ENCODE measurements at regions not wholly inside any gene's neighbourhood (a gene's known extent, or its start where the extent isn't known, plus 50 kb on each side); places are given as distances from the start of the nearest gene placed in this dataset.
"Not testable (repeated sequence)": the region's sequence is repeated elsewhere in the genome, so short reads cannot be mapped to it uniquely, and the experiment has no call there.

DNA sequence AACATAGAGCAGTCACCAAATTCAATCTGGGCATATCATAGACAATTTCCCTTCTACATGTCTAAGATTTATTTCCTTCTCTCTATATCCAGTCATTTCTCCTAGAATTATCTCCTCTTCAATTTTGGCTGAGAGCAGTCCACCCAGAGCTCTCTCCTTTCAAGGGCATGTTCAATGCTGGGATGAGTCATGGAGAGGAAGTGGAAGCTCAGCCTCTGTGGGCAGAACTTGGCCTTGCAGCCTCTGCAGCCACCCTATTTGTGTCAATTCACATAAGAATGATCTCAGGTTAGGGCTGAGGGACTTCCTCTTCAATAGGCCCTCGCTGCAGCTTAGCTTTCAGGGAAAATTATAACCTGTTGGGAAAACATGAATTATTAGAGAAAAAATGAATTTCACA, 560.8 kb downstream of the POM121L12 start:
- no peak for DNase-seq (ENCODE audit: low read depth in 2 of 2)

- DNase-seq (ENCODE audit: low read depth in 2 of 2) = no peak
These were observed 564.9 kb downstream of the POM121L12 start for GRCh38 chr7:53600296-53600695.

- no peak for DNase-seq (ENCODE audit: low read depth in 2 of 2)
These were observed 567.5 kb downstream of the POM121L12 start for GRCh38 chr7:53602817-53603418.

GRCh38 chr7:53603461-53603860, 568.0 kb downstream of the POM121L12 start:
- no peak for DNase-seq (ENCODE audit: low read depth in 2 of 2)

DNA sequence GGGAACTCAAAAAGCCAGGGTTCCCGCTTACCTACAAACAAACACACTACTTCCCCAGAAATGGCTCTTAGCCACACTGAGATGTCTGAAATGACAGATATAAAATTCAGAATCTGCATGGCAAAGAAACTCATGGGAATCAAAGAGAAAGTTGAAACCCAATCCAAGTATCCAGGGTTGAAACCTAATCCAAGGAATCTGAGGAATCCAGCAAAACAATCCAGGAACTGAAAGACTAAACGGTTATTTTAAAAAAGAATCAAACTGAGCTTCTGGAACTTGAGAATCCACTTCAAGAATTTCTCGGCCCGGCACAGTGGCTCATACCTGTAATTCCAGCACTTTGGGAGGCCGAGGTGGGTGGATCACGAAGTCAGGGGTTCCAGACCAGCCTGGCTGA, 568.8 kb downstream of the POM121L12 start:
- DNase-seq (ENCODE audit: low read depth in 2 of 2) = no peak

DNA sequence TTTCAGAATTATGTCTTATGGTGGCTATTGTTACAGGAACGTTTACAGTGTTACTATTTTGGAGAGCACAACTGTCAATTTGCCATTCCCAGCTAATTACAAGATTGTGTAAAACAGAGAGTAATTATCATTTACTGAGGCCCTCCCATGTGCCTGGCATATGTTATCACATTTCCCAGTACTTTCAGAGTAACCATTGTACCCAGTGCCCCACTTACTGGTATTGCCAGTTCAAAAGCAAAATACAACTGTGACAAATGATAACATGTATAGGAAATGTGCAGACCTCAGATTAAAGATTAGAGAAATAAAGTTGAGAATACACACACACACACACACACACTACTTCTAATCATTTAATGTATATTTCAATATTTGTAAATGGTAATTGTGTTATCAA, 572.5 kb downstream of the POM121L12 start:
- no peak for DNase-seq (ENCODE audit: low read depth in 2 of 2)

- no peak for DNase-seq (ENCODE audit: low read depth in 2 of 2)
These were observed 573.8 kb downstream of the POM121L12 start for GRCh38 chr7:53609185-53609584.

DNA sequence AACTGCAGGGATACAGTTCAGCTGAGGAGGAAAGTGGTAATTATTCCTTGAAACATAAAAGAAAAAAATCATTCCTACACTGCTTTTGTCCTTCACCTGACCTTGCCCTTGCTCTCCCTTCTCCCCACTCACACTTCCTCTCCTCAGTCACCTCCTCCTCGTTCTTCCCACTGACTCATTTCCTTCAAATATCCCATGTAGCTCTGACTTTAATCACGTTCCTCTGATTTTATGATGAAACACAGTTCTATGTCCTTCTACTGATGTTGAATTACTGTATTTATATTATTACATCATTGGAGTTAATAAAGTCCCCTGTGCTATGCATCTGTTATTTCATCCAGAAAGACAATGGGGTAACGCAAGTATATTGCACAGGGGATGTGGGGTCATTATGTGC, 575.6 kb downstream of the POM121L12 start:
- no peak for DNase-seq (ENCODE audit: low read depth in 2 of 2)

GRCh38 chr7:53624356-53624755, 588.9 kb downstream of the POM121L12 start:
- no peak for DNase-seq (ENCODE audit: low read depth in 2 of 2)

- no peak for DNase-seq (ENCODE audit: low read depth in 2 of 2)
These were observed 593.3 kb downstream of the POM121L12 start for GRCh38 chr7:53628775-53629174.

DNA sequence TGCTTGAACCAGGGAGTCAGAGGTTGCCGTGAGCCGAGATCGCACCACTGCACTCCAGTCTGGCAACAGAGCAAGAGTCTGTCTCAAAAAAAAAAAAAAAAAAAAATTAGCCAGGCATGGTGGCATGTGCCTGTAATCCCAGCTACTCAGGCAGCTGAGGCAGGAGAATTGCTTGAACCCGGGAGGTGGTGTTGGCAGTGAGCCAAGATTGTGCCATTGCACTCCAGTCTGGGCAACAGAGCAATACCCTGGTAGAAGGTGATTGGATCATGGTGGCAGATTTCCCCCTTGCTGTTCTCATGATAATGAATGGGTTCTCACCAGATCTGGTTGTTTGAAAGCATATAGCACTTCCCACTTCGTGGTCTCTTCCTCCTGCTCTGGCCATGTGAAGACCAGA, 599.8 kb downstream of the POM121L12 start:
- DNase-seq (ENCODE audit: low read depth in 2 of 2) = not testable (repeated sequence)

GRCh38 chr7:53638517-53638916, 603.1 kb downstream of the POM121L12 start:
- DNase-seq (ENCODE audit: low read depth in 2 of 2) = no peak

GRCh38 chr7:53641091-53641490, 605.7 kb downstream of the POM121L12 start:
- no peak for DNase-seq (ENCODE audit: low read depth in 2 of 2)

GRCh38 chr7:53642361-53642760, 606.9 kb downstream of the POM121L12 start:
- DNase-seq (ENCODE audit: low read depth in 2 of 2) = peak in 1 of 2 experiments; percentile 1

- no peak for DNase-seq (ENCODE audit: low read depth in 2 of 2)
These were observed 607.4 kb downstream of the POM121L12 start for GRCh38 chr7:53642866-53643265.

GRCh38 chr7:53656881-53657280, 621.4 kb downstream of the POM121L12 start:
- no peak for DNase-seq (ENCODE audit: low read depth in 2 of 2)

GRCh38 chr7:53657586-53657985, 622.2 kb downstream of the POM121L12 start:
- DNase-seq (ENCODE audit: low read depth in 2 of 2) = no peak

DNA sequence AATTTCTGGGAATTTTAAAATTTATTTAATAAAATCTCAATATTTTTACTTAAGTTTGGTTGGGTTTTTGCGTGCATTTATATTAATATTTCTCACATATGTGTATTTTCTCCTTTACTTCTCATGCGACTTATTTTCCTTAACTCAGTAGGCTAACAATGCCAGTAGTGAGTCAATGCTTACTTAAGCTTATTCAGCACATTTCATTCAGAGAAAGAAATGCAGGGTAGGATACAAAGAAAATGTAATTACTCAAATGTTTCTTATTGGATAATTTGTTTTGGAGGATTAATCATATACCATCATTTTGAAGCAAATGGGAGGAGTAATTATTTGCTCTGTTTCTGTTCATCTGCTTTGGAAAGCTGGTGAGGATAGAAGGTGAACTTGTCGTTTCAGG, 623.5 kb downstream of the POM121L12 start:
- no peak for DNase-seq (ENCODE audit: low read depth in 2 of 2)

GRCh38 chr7:53661645-53662217, 626.3 kb downstream of the POM121L12 start:
- no peak for DNase-seq (ENCODE audit: low read depth in 2 of 2)

DNA sequence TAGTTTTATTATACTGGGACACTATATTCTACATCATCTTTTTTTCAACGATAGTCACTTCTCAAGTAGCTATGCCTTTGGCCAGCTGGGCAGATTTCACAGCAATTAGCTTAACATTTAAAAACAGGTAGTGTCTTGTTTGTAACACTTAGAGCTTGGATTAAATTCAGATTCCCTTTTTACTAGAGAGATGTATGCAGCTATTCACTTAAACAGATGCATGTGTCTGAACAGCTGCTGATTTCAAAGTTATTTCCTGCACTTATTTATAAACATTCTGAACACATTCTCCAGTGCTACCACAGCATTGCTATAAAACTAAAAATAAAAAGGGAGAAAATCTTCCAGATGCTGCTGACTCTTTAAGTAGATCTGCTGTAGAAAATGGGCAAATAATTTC, 637.2 kb downstream of the POM121L12 start:
- no peak for DNase-seq (ENCODE audit: low read depth in 2 of 2)

DNA sequence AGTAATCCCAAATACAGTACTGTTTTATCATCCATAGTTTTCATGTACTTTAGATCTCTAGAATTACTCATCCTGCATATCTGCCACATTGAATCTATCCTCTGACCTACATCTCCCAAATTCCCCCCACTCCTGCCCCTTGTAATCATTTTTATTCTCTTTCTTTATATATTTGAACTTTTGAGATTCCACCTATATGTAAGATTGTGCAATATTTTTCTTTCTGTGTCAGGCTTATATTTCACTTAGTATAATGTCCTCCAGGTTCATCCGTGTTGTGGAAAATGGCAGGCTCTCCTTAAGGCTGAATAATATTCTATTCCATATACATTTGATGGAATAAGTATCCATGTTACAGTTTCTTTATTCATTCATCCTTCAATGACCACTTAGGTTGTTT, 640.4 kb downstream of the POM121L12 start:
- DNase-seq (ENCODE audit: low read depth in 2 of 2) = no peak

DNA sequence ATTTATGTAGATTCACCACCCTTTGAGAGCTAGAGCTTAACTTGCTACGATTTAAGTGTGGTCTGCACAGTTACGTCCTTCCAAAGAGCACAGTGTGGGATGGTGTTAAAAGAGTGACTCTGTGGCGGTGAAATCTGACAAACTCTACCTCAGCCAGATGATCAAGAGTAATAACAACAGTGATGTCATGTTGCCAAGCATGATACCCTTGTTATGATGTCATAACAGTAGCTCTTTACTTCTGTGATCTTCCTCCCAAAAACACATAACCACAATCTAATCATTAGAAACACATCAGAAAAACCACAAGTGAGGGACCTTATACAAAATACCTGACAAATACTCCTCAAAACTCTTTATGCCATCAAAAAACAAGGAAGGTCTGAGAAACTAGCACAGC, 649.3 kb downstream of the POM121L12 start:
- no peak for DNase-seq (ENCODE audit: low read depth in 2 of 2)

DNA sequence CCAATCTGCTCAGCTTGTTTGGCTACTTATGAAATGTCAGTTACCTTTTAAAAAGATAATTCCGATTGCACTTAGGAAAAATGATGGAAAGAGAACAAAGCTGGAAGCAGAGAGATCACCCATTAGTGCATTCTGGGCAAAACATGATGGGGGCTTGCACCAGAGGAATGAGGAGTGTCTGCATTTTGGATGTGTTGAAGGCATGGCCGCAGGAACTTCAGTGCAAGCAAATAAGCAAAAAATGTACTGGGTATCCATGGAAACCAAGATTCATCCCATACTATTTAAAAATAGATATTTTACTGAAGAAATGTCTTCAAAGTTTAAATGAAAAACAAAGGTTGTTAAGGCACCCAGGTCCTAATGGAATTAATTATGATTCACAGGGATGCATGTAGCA, 655.0 kb downstream of the POM121L12 start:
- DNase-seq (ENCODE audit: low read depth in 2 of 2) = no peak

- DNase-seq (ENCODE audit: low read depth in 2 of 2) = no peak
These were observed 662.5 kb downstream of the POM121L12 start for GRCh38 chr7:53697913-53698312.
